H1 (cell line): ENCODE measurements at regions not wholly inside any gene's neighbourhood (a gene's known extent, or its start where the extent isn't known, plus 50 kb on each side); places are given as distances from the start of the nearest gene placed in this dataset.
A peak's percentile ranks its signal among the peaks of the same experiment; 100 is the strongest.

Source experiments
- CTCF ChIA-PET: fragments of 300-600 bp; sonication (Branson Sonifier 250); formaldehyde crosslinking; loops from one replicate; lab custom pipeline; 2021; ENCODE audit not compliant: partially characterized antibody; lab: Charles Lee
- POLR2A ChIA-PET: fragments of 300-600 bp; sonication (Branson Sonifier 250); formaldehyde crosslinking; loops from one replicate; lab custom pipeline; 2021; ENCODE audit warnings: inconsistent platforms; ENCODE audit not compliant: partially characterized antibody; lab: Charles Lee
- DNase-seq, 2 experiments: peaks; one replicate each; pipeline versions ENCODE4 v3.0.0 to v3.0.0-alpha.2; 2010 to 2022; ENCODE audit warnings: low spot score in 2 of 2, low read depth in 1 of 2, mixed read lengths in 1 of 2
- FAIRE-seq: peaks from 2 replicates; lab custom pipeline; 2011; peaks lifted over from hg19 to GRCh38; lab: Jason Lieb, UNC
- H2AFZ ChIP-seq: 2 replicates; pipeline ENCODE4 v1.8.1; 2012; ENCODE audit warnings: low read length, inconsistent platforms
- H2AK5ac ChIP-seq: 2 replicates; pipeline ENCODE4 v1.6.1; 2013; ENCODE audit warnings: low read depth, low read length
- H2BK120ac ChIP-seq: replicated peaks from 2 replicates; pipeline ENCODE3; 2013; ENCODE audit warnings: low read depth, low read length, inconsistent platforms
- H2BK12ac ChIP-seq: 2 replicates; pipeline ENCODE4 v1.6.1; 2013; ENCODE audit warnings: low read depth, low read length
- H2BK15ac ChIP-seq: 2 replicates; pipeline ENCODE4 v1.6.1; 2013; ENCODE audit warnings: low read length
- H2BK20ac ChIP-seq: 2 replicates; pipeline ENCODE4 v1.6.1; 2013; ENCODE audit warnings: low read length
- H2BK5ac ChIP-seq: 2 replicates; pipeline ENCODE4 v1.6.1; 2013; ENCODE audit warnings: low read depth, low read length
- H3K14ac ChIP-seq: 2 replicates; pipeline ENCODE4 v1.6.1; 2013; ENCODE audit warnings: inconsistent platforms; ENCODE audit not compliant: insufficient read length
- H3K18ac ChIP-seq: 2 replicates; pipeline ENCODE4 v1.6.1; 2013; ENCODE audit warnings: low read length; ENCODE audit errors: extremely low read depth
- H3K23ac ChIP-seq: 2 replicates; pipeline ENCODE4 v1.6.1; 2013; ENCODE audit warnings: inconsistent platforms; ENCODE audit not compliant: insufficient read length
- H3K23me2 ChIP-seq: 2 replicates; pipeline ENCODE4 v1.6.1; 2013; ENCODE audit warnings: low read depth, low read length
- H3K27ac ChIP-seq: 2 replicates; pipeline ENCODE4 v1.6.1; 2011; ENCODE audit warnings: low read depth, low read length, inconsistent platforms
- H3K27me3 ChIP-seq, 4 experiments: replicated peaks in 1 of 4; 1 replicate in 1 of 4; 2 replicates in 3 of 4; pipeline versions ENCODE4 v1.6.1 to v1.8.1; 2011 to 2013; ENCODE audit warnings: low read length in 3 of 4, mild to moderate bottlenecking in 3 of 4, inconsistent platforms in 2 of 4, mixed read lengths in 2 of 4, moderate library complexity in 1 of 4; ENCODE audit not compliant: control insufficient read depth in 3 of 4, insufficient read depth in 3 of 4; ENCODE audit errors: extremely low read depth in 1 of 4
- H3K36me3 ChIP-seq, 4 experiments: 2 replicates each; pipeline versions ENCODE4 v1.6.1 to v1.8.1; 2011 to 2013; ENCODE audit warnings: mild to moderate bottlenecking in 4 of 4, low read length in 3 of 4, moderate library complexity in 2 of 4, control low read depth in 1 of 4, inconsistent platforms in 1 of 4; ENCODE audit not compliant: insufficient read depth in 4 of 4, control insufficient read depth in 2 of 4
- H3K4ac ChIP-seq: replicated peaks from 2 replicates; pipeline ENCODE3; 2013; ENCODE audit warnings: low read length, low read depth, mixed read lengths, inconsistent platforms; ENCODE audit not compliant: insufficient read length
- H3K4me1 ChIP-seq, 4 experiments: replicated peaks in 1 of 4; 1 replicate in 1 of 4; 2 replicates in 3 of 4; pipeline versions ENCODE4 v1.6.1 to v1.8.1; 2011 to 2013; ENCODE audit warnings: low read length in 3 of 4, inconsistent platforms in 2 of 4, mixed read lengths in 1 of 4; ENCODE audit not compliant: insufficient read depth in 4 of 4, control insufficient read depth in 3 of 4
- H3K4me2 ChIP-seq, 2 experiments: 2 replicates each; pipeline versions ENCODE4 v1.6.1 to v1.8.1; 2011 to 2013; ENCODE audit warnings: low read depth in 2 of 2, low read length in 2 of 2, control low read depth in 1 of 2, inconsistent platforms in 1 of 2, mild to moderate bottlenecking in 1 of 2; ENCODE audit not compliant: insufficient read depth in 1 of 2
- H3K4me3 ChIP-seq, 4 experiments: fragments of 200-600, 300-600 bp in 1 of 4; sonication (generic), shearing (Covaris generic), sonication (Bioruptor Twin) in 1 of 4; 2 replicates each; pipeline versions ENCODE4 v1.5.1 to v1.8.1; 2011 to 2016; ENCODE audit warnings: low read length in 4 of 4, low read depth in 3 of 4, control low read depth in 2 of 4, inconsistent platforms in 2 of 4, mild to moderate bottlenecking in 2 of 4, mixed read lengths in 1 of 4, moderate library complexity in 1 of 4; ENCODE audit not compliant: insufficient read depth in 2 of 4; ENCODE audit errors: extremely low read depth in 1 of 4
- H3K56ac ChIP-seq: replicated peaks from 2 replicates; pipeline ENCODE3; 2013; ENCODE audit warnings: low read depth, mild to moderate bottlenecking, mixed read lengths, low read length, inconsistent platforms; ENCODE audit not compliant: insufficient read length
- H3K79me1 ChIP-seq: 2 replicates; pipeline ENCODE4 v1.6.1; 2013; ENCODE audit warnings: low read depth, low read length, control low read depth
- H3K79me2 ChIP-seq, 2 experiments: 2 replicates each; pipeline versions ENCODE4 v1.6.1 to v1.8.1; 2012 to 2013; ENCODE audit warnings: low read length in 2 of 2, mild to moderate bottlenecking in 2 of 2, inconsistent platforms in 1 of 2; ENCODE audit not compliant: insufficient read depth in 2 of 2, control insufficient read depth in 1 of 2
- H3K9ac ChIP-seq, 4 experiments: replicated peaks in 1 of 4; 1 replicate in 1 of 4; 2 replicates in 3 of 4; pipeline versions ENCODE4 v1.6.1 to v1.8.1; 2011 to 2013; ENCODE audit warnings: low read depth in 3 of 4, low read length in 3 of 4, control low read depth in 2 of 4, mild to moderate bottlenecking in 2 of 4, moderate library complexity in 2 of 4, inconsistent platforms in 1 of 4; ENCODE audit errors: extremely low read depth in 1 of 4
- H3K9me3 ChIP-seq, 2 experiments: 2 replicates each; pipeline versions ENCODE4 v1.6.1 to v1.8.1; 2012 to 2013; ENCODE audit warnings: mild to moderate bottlenecking in 2 of 2, moderate library complexity in 2 of 2, control low read depth in 1 of 2, inconsistent platforms in 1 of 2, low read depth in 1 of 2, low read length in 1 of 2, mixed read lengths in 1 of 2; ENCODE audit not compliant: insufficient read depth in 2 of 2
- H4K20me1 ChIP-seq, 2 experiments: replicated peaks in 1 of 2; 2 replicates each; pipeline versions ENCODE3 to v1.8.1; 2011 to 2013; ENCODE audit warnings: inconsistent platforms in 2 of 2, low read length in 2 of 2, mild to moderate bottlenecking in 1 of 2; ENCODE audit not compliant: insufficient read depth in 2 of 2, control insufficient read depth in 1 of 2
- H4K5ac ChIP-seq: 2 replicates; pipeline ENCODE4 v1.6.1; 2013; ENCODE audit warnings: low read length, low read depth, mixed read lengths, inconsistent platforms; ENCODE audit not compliant: insufficient read length
- H4K8ac ChIP-seq: 2 replicates; pipeline ENCODE4 v1.8.0; 2013; ENCODE audit warnings: mild to moderate bottlenecking, moderate library complexity, low read length, inconsistent platforms; ENCODE audit not compliant: insufficient read depth; ENCODE audit errors: extremely low read depth
- H4K91ac ChIP-seq: replicated peaks from 2 replicates; pipeline ENCODE3; 2013; ENCODE audit warnings: low read length, mixed read lengths, inconsistent platforms; ENCODE audit not compliant: insufficient read length
- ASH2L ChIP-seq: fragments of 200-600, 300-600 bp; sonication (generic); IDR thresholded peaks from one replicate; pipeline ENCODE4 v1.7.1; 2017; ENCODE audit warnings: low read length
- ATF3 ChIP-seq: IDR thresholded peaks from 2 replicates; pipeline ENCODE4 v1.6.1; 2011; ENCODE audit warnings: low read depth, mild to moderate bottlenecking, low read length; ENCODE audit not compliant: insufficient read depth
- CHD1 ChIP-seq: IDR thresholded peaks from 2 replicates; pipeline ENCODE4 v1.6.1; 2012; ENCODE audit warnings: low read depth, low read length, improper control_type of control experiment
- CREB1 ChIP-seq: IDR thresholded peaks from 2 replicates; pipeline ENCODE4 v1.6.1; 2012; ENCODE audit warnings: inconsistent platforms
- CTCF ChIP-seq, 3 experiments: IDR thresholded peaks; 1 replicate in 2 of 3; 2 replicates in 1 of 3; pipeline versions ENCODE4 v1.5.1 to v1.6.1; 2011; ENCODE audit warnings: low read length in 3 of 3, mild to moderate bottlenecking in 3 of 3, inconsistent platforms in 2 of 3, low read depth in 1 of 3, moderate library complexity in 1 of 3; ENCODE audit not compliant: insufficient read depth in 1 of 3; ENCODE audit errors: control extremely low read depth in 1 of 3
- E2F6 ChIP-seq: IDR thresholded peaks from 2 replicates; pipeline ENCODE4 v1.6.1; 2012; ENCODE audit warnings: inconsistent platforms
- POLR2AphosphoS5 ChIP-seq: IDR thresholded peaks from 2 replicates; pipeline ENCODE4 v1.6.1; 2011; ENCODE audit warnings: low read depth, low read length
- SUZ12 ChIP-seq: fragments of 200-600 bp; sonication (generic); IDR thresholded peaks from 2 replicates; pipeline ENCODE4 v1.6.1; 2012; ENCODE audit warnings: mild to moderate bottlenecking, inconsistent platforms, low read length, moderate library complexity, mixed read lengths
- YY1 ChIP-seq: IDR thresholded peaks from 2 replicates; pipeline ENCODE4 v1.6.1; 2011; ENCODE audit warnings: low read depth, mild to moderate bottlenecking, low read length
- WGBS, 2 experiments: shearing (Covaris generic) in 1 of 2; methylation state at CpG; one replicate each; pipeline versions ENCODE4 v1.1.6 to v1.1.7; 2013 to 2015; ENCODE audit warnings: low lambda C conversion rate in 2 of 2, mixed read lengths in 2 of 2, inconsistent platforms in 1 of 2, low coverage in 1 of 2, missing lambda C conversion rate in 1 of 2; ENCODE audit not compliant: insufficient replicate concordance in 2 of 2, insufficient coverage in 1 of 2, insufficient read length in 1 of 2; ENCODE audit errors: extremely low coverage in 1 of 2, missing lambda C conversion rate in 1 of 2; 5-methylcytosine and 5-hydroxymethylcytosine counted together

GRCh38 chr2:177148477-177149154 is 64.0 kb upstream of the HNRNPA3 start:
- Histone ChIP-seq H4K5ac (no peak overlapping the region), H3K4ac (no peak overlapping the region), H2BK15ac (no peak overlapping the region), H2BK20ac (no peak overlapping the region), H2AK5ac (no peak overlapping the region), H3K56ac (no peak overlapping the region), H3K23me2 (peaks cover 7% of the 10 kb centered on the region; the same call in 1 of the 2 replicates), H3K4me2 (peak overlapping the region; percentile 60 to 95), H3K27me3 (peaks cover 0 to 7% (median 1%) of the 10 kb centered on the region in 4 experiments; a peak in 3 of 7 replicates), H3K23ac (no peak overlapping the region), H2BK5ac (0 out of 2 replicates have a peak overlapping the region, but pooled peaks have one; percentile 8), H4K8ac (no peak overlapping the region; the same call in 1 of the 2 replicates), H3K36me3 (no peaks in the 10 kb centered on the region), H3K14ac (no peak overlapping the region), H4K91ac (no peak overlapping the region), H3K79me1 (no peaks in the 10 kb centered on the region), H4K20me1 (no peaks in the 10 kb centered on the region), H3K79me2 (no peaks in the 10 kb centered on the region), H3K18ac (no peak overlapping the region), H3K9me3 (no peaks in the 10 kb centered on the region), H2BK120ac (no peak overlapping the region), H3K4me3 (peak overlapping the region; percentile 14 to 60 (median 59); a peak in 7 of 8 replicates), H3K27ac (no peak overlapping the region), H2AFZ (peak overlapping the region; percentile 99), H3K9ac (no peak overlapping the region), H3K4me1 (no peaks in the 10 kb centered on the region; a peak in 2 of 7 replicates), H2BK12ac (no peak overlapping the region; the same call in 1 of the 2 replicates)
- DNase-seq (peak; percentile 59 to 93), FAIRE-seq (peak; percentile 82)
- WGBS, 2 experiments: 4% methylated on average over 25 of the region's 25 CpGs; no CpG with 5 or more reads in 1 of the 2 experiments
- ChIA-PET CTCF (interaction anchor here (0.5 to 4.6 kb wide), 85 partner anchors 8 to 1027 kb away, joined by 3 to 25 read pairs (median 4); partner anchors contain the start of gene HOXD9), POLR2A (interaction anchor here (0.6 to 1.3 kb wide), 3 partner anchors 13 to 82 kb away, joined by 3 read pairs; no protein-coding TSS in a partner anchor)
- TF ChIP-seq ASH2L (peak; percentile 77), E2F6 (peak; percentile 39; the same call in 1 of the 2 replicates), SUZ12 (no peak), YY1 (peak; percentile 11; the same call in 1 of the 2 replicates), CTCF (IDR thresholded peaks at IDR 0.05; ENCODE audit: control extremely low read depth in 1 of 3, insufficient read depth in 1 of 3, low read depth in 1 of 3, low read length in 3 of 3) (peak; percentile 89 to 90 (median 90)), CHD1 (no peak), ATF3 (no peak), POLR2AphosphoS5 (no peak), CREB1 (peak; percentile 80)
